Stimulated activated naive CD8-positive, alpha-beta T cell treated with anti-CD3 and anti-CD28 coated beads, Interleukin-15, Interleukin-2, amounts not matched to agents 100 ng/mL and 50 ng/mL, for 24 hours (primary cell): ENCODE measurements at regions not wholly inside any gene's neighbourhood (a gene's known extent, or its start where the extent isn't known, plus 50 kb on each side); places are given as distances from the start of the nearest gene placed in this dataset.

Experiments used
- H3K27ac Mint-ChIP-seq: one replicate; pipeline ENCODE4 v1.8.0; 2021; ENCODE audit warnings: mild to moderate bottlenecking, mixed read lengths
- H3K27me3 Mint-ChIP-seq: one replicate; pipeline ENCODE4 v1.8.0; 2021; ENCODE audit warnings: mixed read lengths
- H3K36me3 Mint-ChIP-seq: one replicate; pipeline ENCODE4 v1.8.0; 2021; ENCODE audit warnings: low read depth, mixed read lengths
- H3K4me1 Mint-ChIP-seq: one replicate; pipeline ENCODE4 v1.8.0; 2021; ENCODE audit warnings: low read depth, mixed read lengths
- H3K4me3 Mint-ChIP-seq: one replicate; pipeline ENCODE4 v1.8.0; 2021; ENCODE audit warnings: mild to moderate bottlenecking, mixed read lengths
- H3K9me3 Mint-ChIP-seq: one replicate; pipeline ENCODE4 v1.8.0; 2021; ENCODE audit warnings: mixed read lengths

- peaks cover 3% of the 10 kb centered on the region for H3K27me3 Mint-ChIP-seq
- no peak overlapping the region for H3K27ac Mint-ChIP-seq
- no peaks in the 10 kb centered on the region for H3K36me3 Mint-ChIP-seq
- no peaks in the 10 kb centered on the region for H3K4me1 Mint-ChIP-seq
- no peak overlapping the region for H3K4me3 Mint-ChIP-seq
- no peaks in the 10 kb centered on the region for H3K9me3 Mint-ChIP-seq
These were observed 399.2 kb upstream of the KIF2A start for GRCh38 chr5:61906820-61907219.

- H3K36me3 Mint-ChIP-seq, result no peaks in the 10 kb centered on the region
- H3K9me3 Mint-ChIP-seq, result no peaks in the 10 kb centered on the region
- no peak overlapping the region for H3K4me3 Mint-ChIP-seq
- no peaks in the 10 kb centered on the region for H3K4me1 Mint-ChIP-seq
- H3K27ac Mint-ChIP-seq, result no peak overlapping the region
- peaks cover under 1% of the 10 kb centered on the region for H3K27me3 Mint-ChIP-seq
These were observed 398.0 kb upstream of the KIF2A start for GRCh38 chr5:61907995-61908394.

GRCh38 chr5:61910771-61911170, 395.2 kb upstream of the KIF2A start:
- H3K9me3 Mint-ChIP-seq, result no peaks in the 10 kb centered on the region
- H3K4me1 Mint-ChIP-seq, result no peaks in the 10 kb centered on the region
- H3K4me3 Mint-ChIP-seq, result no peak overlapping the region
- no peaks in the 10 kb centered on the region for H3K36me3 Mint-ChIP-seq
- no peaks in the 10 kb centered on the region for H3K27me3 Mint-ChIP-seq
- no peak overlapping the region for H3K27ac Mint-ChIP-seq

GRCh38 chr5:61912559-61912958, 393.4 kb upstream of the KIF2A start:
- Mint-ChIP-seq H3K4me1 (no peaks in the 10 kb centered on the region), H3K9me3 (no peaks in the 10 kb centered on the region), H3K4me3 (no peak overlapping the region), H3K36me3 (no peaks in the 10 kb centered on the region), H3K27ac (no peak overlapping the region), H3K27me3 (no peaks in the 10 kb centered on the region)

- H3K4me3 Mint-ChIP-seq, result no peak overlapping the region
- H3K27ac Mint-ChIP-seq, result no peak overlapping the region
- peaks cover 3% of the 10 kb centered on the region for H3K27me3 Mint-ChIP-seq
- no peaks in the 10 kb centered on the region for H3K9me3 Mint-ChIP-seq
- H3K4me1 Mint-ChIP-seq, result no peaks in the 10 kb centered on the region
- no peaks in the 10 kb centered on the region for H3K36me3 Mint-ChIP-seq
These were observed 390.4 kb upstream of the KIF2A start for GRCh38 chr5:61915646-61916045.

- Mint-ChIP-seq H3K36me3 (no peaks in the 10 kb centered on the region), H3K4me1 (no peaks in the 10 kb centered on the region), H3K27ac (no peak overlapping the region), H3K27me3 (peaks cover 3% of the 10 kb centered on the region), H3K4me3 (no peak overlapping the region), H3K9me3 (no peaks in the 10 kb centered on the region)
These were observed 389.1 kb upstream of the KIF2A start for GRCh38 chr5:61916621-61917620.

GRCh38 chr5:61918611-61919010, 387.4 kb upstream of the KIF2A start:
- Mint-ChIP-seq H3K36me3 (no peaks in the 10 kb centered on the region), H3K4me3 (no peak overlapping the region), H3K27me3 (peaks cover 3% of the 10 kb centered on the region), H3K4me1 (no peaks in the 10 kb centered on the region), H3K9me3 (no peaks in the 10 kb centered on the region), H3K27ac (no peak overlapping the region)

- Mint-ChIP-seq H3K4me1 (no peaks in the 10 kb centered on the region), H3K27ac (no peak overlapping the region), H3K27me3 (peaks cover 3% of the 10 kb centered on the region), H3K9me3 (no peaks in the 10 kb centered on the region), H3K36me3 (no peaks in the 10 kb centered on the region), H3K4me3 (no peak overlapping the region)
These were observed 386.1 kb upstream of the KIF2A start for GRCh38 chr5:61919920-61920319.

- no peaks in the 10 kb centered on the region for H3K9me3 Mint-ChIP-seq
- no peaks in the 10 kb centered on the region for H3K4me1 Mint-ChIP-seq
- H3K27me3 Mint-ChIP-seq, result peaks cover 3% of the 10 kb centered on the region
- H3K4me3 Mint-ChIP-seq, result no peak overlapping the region
- H3K36me3 Mint-ChIP-seq, result no peaks in the 10 kb centered on the region
- no peak overlapping the region for H3K27ac Mint-ChIP-seq
These were observed 381.8 kb upstream of the KIF2A start for GRCh38 chr5:61924251-61924650.

GRCh38 chr5:61926911-61927310, 379.1 kb upstream of the KIF2A start:
- no peaks in the 10 kb centered on the region for H3K4me1 Mint-ChIP-seq
- H3K27me3 Mint-ChIP-seq, result no peaks in the 10 kb centered on the region
- H3K36me3 Mint-ChIP-seq, result no peaks in the 10 kb centered on the region
- no peak overlapping the region for H3K4me3 Mint-ChIP-seq
- no peaks in the 10 kb centered on the region for H3K9me3 Mint-ChIP-seq
- H3K27ac Mint-ChIP-seq, result no peak overlapping the region

GRCh38 chr5:61931236-61931635, 374.8 kb upstream of the KIF2A start:
- H3K9me3 Mint-ChIP-seq, result no peaks in the 10 kb centered on the region
- H3K27me3 Mint-ChIP-seq, result peaks cover 4% of the 10 kb centered on the region
- no peak overlapping the region for H3K27ac Mint-ChIP-seq

GRCh38 chr5:61933787-61934626, 372.0 kb upstream of the KIF2A start:
- Mint-ChIP-seq H3K27ac (no peak overlapping the region), H3K9me3 (no peaks in the 10 kb centered on the region)

More at GRCh38 chr5:61931236-61931635, 374.8 kb upstream of the KIF2A start:
- Mint-ChIP-seq H3K4me3 (no peak overlapping the region), H3K36me3 (no peaks in the 10 kb centered on the region), H3K4me1 (no peaks in the 10 kb centered on the region)

GRCh38 chr5:61941637-61942036, 364.4 kb upstream of the KIF2A start:
- Mint-ChIP-seq H3K4me3 (no peak overlapping the region), H3K4me1 (no peaks in the 10 kb centered on the region), H3K36me3 (no peaks in the 10 kb centered on the region), H3K9me3 (no peaks in the 10 kb centered on the region), H3K27me3 (no peaks in the 10 kb centered on the region), H3K27ac (no peak overlapping the region)

More at GRCh38 chr5:61933787-61934626, 372.0 kb upstream of the KIF2A start:
- peaks cover 4% of the 10 kb centered on the region for H3K27me3 Mint-ChIP-seq
- H3K4me3 Mint-ChIP-seq, result no peak overlapping the region
- H3K4me1 Mint-ChIP-seq, result no peaks in the 10 kb centered on the region
- no peaks in the 10 kb centered on the region for H3K36me3 Mint-ChIP-seq

- Mint-ChIP-seq H3K27ac (no peak overlapping the region), H3K36me3 (no peaks in the 10 kb centered on the region), H3K4me3 (no peak overlapping the region), H3K4me1 (no peaks in the 10 kb centered on the region), H3K9me3 (no peaks in the 10 kb centered on the region), H3K27me3 (no peaks in the 10 kb centered on the region)
These were observed 363.4 kb upstream of the KIF2A start for GRCh38 chr5:61942462-61943049.

GRCh38 chr5:61943713-61944112, 362.3 kb upstream of the KIF2A start:
- no peak overlapping the region for H3K27ac Mint-ChIP-seq
- H3K4me1 Mint-ChIP-seq, result no peaks in the 10 kb centered on the region
- no peaks in the 10 kb centered on the region for H3K36me3 Mint-ChIP-seq
- H3K9me3 Mint-ChIP-seq, result no peaks in the 10 kb centered on the region
- no peak overlapping the region for H3K4me3 Mint-ChIP-seq
- H3K27me3 Mint-ChIP-seq, result no peaks in the 10 kb centered on the region
